ENCODE measurements at regions not wholly inside any gene's neighbourhood (a gene's known extent, or its start where the extent isn't known, plus 50 kb on each side); places are given as distances from the start of the nearest gene placed in this dataset.

- Histone ChIP-seq H3F3A (ENCODE audit: control insufficient read depth, insufficient read depth) (no peaks in the 10 kb centered on the region), H3K79me2 (ENCODE audit: control insufficient read depth, low read length) (no peaks in the 10 kb centered on the region), H3K4me3 (ENCODE audit: low read length) (no peak overlapping the region), H3K27ac (ENCODE audit: low read depth, low read length) (no peak overlapping the region), H3K27me3 (ENCODE audit: control insufficient read depth, low read length) (no peaks in the 10 kb centered on the region), H3K9me2 (replicated peaks; ENCODE audit: control insufficient read depth, low read length) (no peaks in the 10 kb centered on the region), H3K4me2 (ENCODE audit: low read length) (no peak overlapping the region), H3K4me1 (ENCODE audit: control insufficient read depth, low read length) (no peaks in the 10 kb centered on the region), H4K20me1 (ENCODE audit: control insufficient read depth, insufficient read depth, low read depth, low read length) (no peaks in the 10 kb centered on the region), H3K9me3 (ENCODE audit: control insufficient read depth, insufficient read depth, low read length) (no peaks in the 10 kb centered on the region), H3K36me3 (ENCODE audit: control insufficient read depth, low read length) (no peaks in the 10 kb centered on the region)
- no peak for TF ChIP-seq CTCF (IDR thresholded peaks at IDR 0.05; ENCODE audit: low read depth, low read length, poor library complexity, severe bottlenecking)
- TF ChIP-seq EZH2phosphoT487 (IDR thresholded peaks at IDR 0.05; ENCODE audit: borderline replicate concordance, low read length): no peak
Observed at GRCh38 chr11:81602508-81602907, 1131.2 kb downstream of the FAM181B start.

- H3K9me2 ChIP-seq (replicated peaks; ENCODE audit: control insufficient read depth, low read length): no peaks in the 10 kb centered on the region
- TF ChIP-seq EZH2phosphoT487 (IDR thresholded peaks at IDR 0.05; ENCODE audit: borderline replicate concordance, low read length) (no peak), CTCF (IDR thresholded peaks at IDR 0.05; ENCODE audit: low read depth, low read length, poor library complexity, severe bottlenecking) (no peak)
- H3K9me3 ChIP-seq (ENCODE audit: control insufficient read depth, insufficient read depth, low read length): no peaks in the 10 kb centered on the region
- H3K27me3 ChIP-seq (ENCODE audit: control insufficient read depth, low read length): no peaks in the 10 kb centered on the region
- H4K20me1 ChIP-seq (ENCODE audit: control insufficient read depth, insufficient read depth, low read depth, low read length): no peaks in the 10 kb centered on the region
- H3F3A ChIP-seq (ENCODE audit: control insufficient read depth, insufficient read depth): no peaks in the 10 kb centered on the region
- no peak overlapping the region for H3K4me2 ChIP-seq (ENCODE audit: low read length)
- no peaks in the 10 kb centered on the region for H3K4me1 ChIP-seq (ENCODE audit: control insufficient read depth, low read length)
- no peaks in the 10 kb centered on the region for H3K36me3 ChIP-seq (ENCODE audit: control insufficient read depth, low read length)
- H3K4me3 ChIP-seq (ENCODE audit: low read length): no peak overlapping the region
- H3K79me2 ChIP-seq (ENCODE audit: control insufficient read depth, low read length): no peaks in the 10 kb centered on the region
- no peak overlapping the region for H3K27ac ChIP-seq (ENCODE audit: low read depth, low read length)
Observed at GRCh38 chr11:81596704-81597103, 1137.0 kb downstream of the FAM181B start.

GRCh38 chr11:81585390-81585933 lies 1148.2 kb downstream of the FAM181B start:
- Histone ChIP-seq H3K9me3 (ENCODE audit: control insufficient read depth, insufficient read depth, low read length) (no peaks in the 10 kb centered on the region), H3K4me3 (ENCODE audit: low read length) (no peak overlapping the region), H4K20me1 (ENCODE audit: control insufficient read depth, insufficient read depth, low read depth, low read length) (no peaks in the 10 kb centered on the region)

More at GRCh38 chr11:81585390-81585933, 1148.2 kb downstream of the FAM181B start:
- Histone ChIP-seq H3F3A (ENCODE audit: control insufficient read depth, insufficient read depth) (no peaks in the 10 kb centered on the region), H3K27ac (ENCODE audit: low read depth, low read length) (no peak overlapping the region), H3K79me2 (ENCODE audit: control insufficient read depth, low read length) (no peaks in the 10 kb centered on the region), H3K36me3 (ENCODE audit: control insufficient read depth, low read length) (no peaks in the 10 kb centered on the region), H3K4me2 (ENCODE audit: low read length) (no peak overlapping the region), H3K9me2 (replicated peaks; ENCODE audit: control insufficient read depth, low read length) (no peaks in the 10 kb centered on the region), H3K27me3 (ENCODE audit: control insufficient read depth, low read length) (no peaks in the 10 kb centered on the region), H3K4me1 (ENCODE audit: control insufficient read depth, low read length) (no peaks in the 10 kb centered on the region)
- TF ChIP-seq EZH2phosphoT487 (IDR thresholded peaks at IDR 0.05; ENCODE audit: borderline replicate concordance, low read length) (no peak), CTCF (IDR thresholded peaks at IDR 0.05; ENCODE audit: low read depth, low read length, poor library complexity, severe bottlenecking) (no peak)
